Coronary artery (tissue), 2 donors: ENCODE measurements at regions not wholly inside any gene's neighbourhood (a gene's known extent, or its start where the extent isn't known, plus 50 kb on each side); places are given as distances from the start of the nearest gene placed in this dataset.

Source experiments
- DNase-seq: peaks from one replicate; pipeline ENCODE4 v3.0.0-alpha.2; 2017; ENCODE audit warnings: low spot score
- H3K27ac ChIP-seq, 2 donors: fragments of 200-600 bp; sonication (generic); one replicate each; pipeline ENCODE4 v1.5.1; 2016 to 2019
- H3K4me3 ChIP-seq: fragments of 200-600 bp; sonication (generic); 2 replicates; pipeline ENCODE4 v1.5.1; 2016; ENCODE audit warnings: mild to moderate bottlenecking, moderate library complexity
- TF ChIP-seq, protein P1 (sequence below): fragments of 200-600 bp; sonication (generic); IDR thresholded peaks from one replicate; pipeline ENCODE4 v1.5.1; 2019; ENCODE audit warnings: antibody characterized with exemption

DNA sequence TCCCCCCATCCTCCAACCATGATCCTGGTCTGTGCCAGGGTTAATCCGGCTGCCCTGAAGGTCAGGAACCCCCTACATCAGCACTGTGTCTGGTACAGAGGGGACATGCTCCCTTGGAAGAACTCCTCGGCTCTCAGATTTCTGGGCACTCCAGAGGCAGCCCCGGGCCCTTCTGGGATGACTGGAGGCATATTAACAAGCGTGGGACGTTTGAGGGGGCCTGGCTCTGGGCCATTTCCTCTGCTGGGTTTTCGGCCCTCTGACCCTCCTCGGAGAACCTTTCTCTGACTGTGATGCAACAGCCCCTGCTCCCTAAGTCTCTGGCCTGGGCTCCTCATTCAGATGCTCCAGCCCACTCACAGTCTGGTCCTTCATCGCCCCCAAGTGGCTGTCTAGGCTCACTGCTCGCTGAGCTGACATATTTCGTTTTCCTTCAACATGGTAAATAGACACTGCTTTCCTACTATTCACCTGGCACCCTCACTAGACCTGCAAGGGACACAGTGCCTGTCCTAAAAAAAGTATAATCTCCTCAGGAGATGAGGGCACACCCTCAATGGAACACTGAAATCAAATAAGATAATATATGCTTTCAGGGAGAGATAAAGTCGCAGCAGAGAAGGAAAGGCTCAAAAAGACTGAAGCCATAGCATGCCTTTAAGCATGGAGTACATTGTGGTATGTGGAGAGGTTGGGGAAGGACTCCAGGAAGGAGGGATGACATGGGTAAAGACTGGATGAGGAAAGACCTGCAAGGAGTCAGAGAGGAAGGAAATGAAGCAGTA, 404.7 kb upstream of the TRPC7 start:
- Histone ChIP-seq H3K27ac (no peak overlapping the region), H3K4me3 (no peak overlapping the region)
- TF ChIP-seq, protein P1, sequence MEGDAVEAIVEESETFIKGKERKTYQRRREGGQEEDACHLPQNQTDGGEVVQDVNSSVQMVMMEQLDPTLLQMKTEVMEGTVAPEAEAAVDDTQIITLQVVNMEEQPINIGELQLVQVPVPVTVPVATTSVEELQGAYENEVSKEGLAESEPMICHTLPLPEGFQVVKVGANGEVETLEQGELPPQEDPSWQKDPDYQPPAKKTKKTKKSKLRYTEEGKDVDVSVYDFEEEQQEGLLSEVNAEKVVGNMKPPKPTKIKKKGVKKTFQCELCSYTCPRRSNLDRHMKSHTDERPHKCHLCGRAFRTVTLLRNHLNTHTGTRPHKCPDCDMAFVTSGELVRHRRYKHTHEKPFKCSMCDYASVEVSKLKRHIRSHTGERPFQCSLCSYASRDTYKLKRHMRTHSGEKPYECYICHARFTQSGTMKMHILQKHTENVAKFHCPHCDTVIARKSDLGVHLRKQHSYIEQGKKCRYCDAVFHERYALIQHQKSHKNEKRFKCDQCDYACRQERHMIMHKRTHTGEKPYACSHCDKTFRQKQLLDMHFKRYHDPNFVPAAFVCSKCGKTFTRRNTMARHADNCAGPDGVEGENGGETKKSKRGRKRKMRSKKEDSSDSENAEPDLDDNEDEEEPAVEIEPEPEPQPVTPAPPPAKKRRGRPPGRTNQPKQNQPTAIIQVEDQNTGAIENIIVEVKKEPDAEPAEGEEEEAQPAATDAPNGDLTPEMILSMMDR: peak; percentile 30
- no peak for DNase-seq

DNA sequence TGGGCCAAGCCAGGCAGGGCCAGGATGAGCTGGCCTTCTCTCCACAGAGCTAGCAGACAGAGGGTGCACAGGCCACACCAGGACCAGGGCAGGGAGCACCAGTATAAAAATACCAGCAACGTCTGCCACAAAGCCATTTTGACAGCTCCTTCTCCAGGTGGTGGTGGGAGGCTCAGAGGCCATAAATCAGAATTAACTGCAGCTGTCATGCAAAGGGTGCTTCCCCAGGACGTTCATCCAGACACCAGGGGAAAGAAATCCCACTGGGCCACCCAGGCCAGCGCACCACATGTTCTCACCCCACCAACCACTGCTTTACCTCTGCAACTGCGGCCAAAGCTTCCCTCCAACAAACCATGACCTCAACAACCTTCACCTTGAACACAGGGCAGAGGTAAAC, 403.7 kb upstream of the TRPC7 start:
- H3K4me3 ChIP-seq: no peak overlapping the region
- TF ChIP-seq, protein P1: no peak
- no peak overlapping the region for H3K27ac ChIP-seq
- no peak for DNase-seq

DNA sequence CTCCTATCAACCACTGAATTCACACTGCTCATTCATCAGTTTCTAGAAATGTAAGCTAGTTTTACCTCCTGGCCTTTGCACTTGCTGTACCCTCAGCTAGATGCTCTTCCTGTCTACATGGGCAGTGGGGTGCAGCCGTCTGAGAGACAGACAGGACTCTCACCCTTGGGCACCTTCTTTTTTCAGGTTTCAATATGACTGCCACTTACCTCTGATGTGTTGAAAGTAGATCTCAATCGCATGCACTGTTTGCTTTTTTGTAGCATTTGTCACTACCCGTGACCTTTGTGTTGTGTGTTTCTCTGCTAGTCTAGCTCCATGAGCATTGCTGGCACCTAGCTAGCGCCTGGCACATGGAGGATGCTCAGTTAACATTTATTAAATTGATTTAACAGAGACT, 403.1 kb upstream of the TRPC7 start:
- TF ChIP-seq, protein P1: no peak
- no peak for DNase-seq
- Histone ChIP-seq H3K27ac (no peak overlapping the region), H3K4me3 (no peak overlapping the region)

DNA sequence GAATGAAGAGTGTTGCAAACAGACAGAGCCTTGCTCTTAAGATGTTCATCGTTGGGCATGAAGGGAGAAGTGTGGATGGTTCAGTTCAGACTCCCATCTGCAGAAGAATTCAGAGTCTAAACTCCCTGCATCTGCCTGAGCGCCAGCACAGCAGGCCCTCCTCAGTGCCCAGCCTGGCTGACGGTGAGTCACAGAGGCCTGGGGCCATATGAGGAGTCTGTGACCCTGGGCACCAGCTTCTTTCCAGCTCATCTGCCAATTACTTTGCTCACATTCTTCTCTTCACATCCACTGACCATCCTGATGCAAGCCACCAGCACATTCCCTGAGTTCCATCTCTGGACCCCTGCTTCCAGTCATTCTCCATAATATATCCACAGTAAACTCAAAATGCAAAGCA, 401.1 kb upstream of the TRPC7 start:
- H3K27ac ChIP-seq: no peak overlapping the region
- TF ChIP-seq, protein P1: no peak
- DNase-seq: no peak
- H3K4me3 ChIP-seq: no peak overlapping the region

DNA sequence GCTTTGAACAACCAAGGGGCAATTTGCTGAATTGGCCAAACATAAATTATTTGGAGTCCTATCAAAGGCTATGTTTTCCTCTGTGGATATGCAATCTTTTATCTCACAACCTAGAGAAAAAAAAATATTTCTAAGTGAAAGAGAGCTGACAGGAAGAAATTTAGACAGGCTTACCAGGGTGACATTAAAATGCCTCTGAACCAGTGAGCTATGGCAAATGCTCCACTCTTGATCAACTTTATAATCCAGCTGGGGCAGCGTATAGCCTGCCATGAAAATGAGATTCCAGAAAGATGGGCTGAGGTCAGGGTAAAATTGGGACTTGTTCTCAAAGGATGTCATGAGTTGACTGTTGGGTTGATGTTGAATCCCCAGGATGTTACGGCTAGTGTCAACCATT, 399.3 kb upstream of the TRPC7 start:
- no peak for DNase-seq

DNA sequence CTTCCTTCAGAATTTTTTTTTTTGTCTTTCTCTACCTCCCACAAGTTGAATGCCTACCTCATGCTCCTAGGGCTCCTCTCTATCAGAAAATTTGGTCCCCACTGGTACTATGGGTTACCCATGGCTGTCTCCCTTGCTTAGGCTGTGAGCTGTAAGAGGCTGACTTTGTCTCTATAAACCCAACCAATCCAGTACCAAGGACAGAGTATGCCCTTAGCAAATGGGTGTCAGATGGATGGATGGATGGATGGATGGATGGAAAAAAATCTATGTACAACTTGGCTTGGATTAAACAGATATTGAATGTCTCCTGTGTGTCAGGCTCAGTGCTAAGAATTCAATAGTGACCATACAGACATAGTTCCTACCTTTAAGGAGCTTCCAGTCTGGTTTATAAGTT, 398.2 kb upstream of the TRPC7 start:
- TF ChIP-seq, protein P1: no peak
- DNase-seq: no peak
- Histone ChIP-seq H3K4me3 (no peak overlapping the region), H3K27ac (no peak overlapping the region)

More for the DNA sequence above, 399.3 kb upstream of the TRPC7 start:
- Histone ChIP-seq H3K4me3 (no peak overlapping the region), H3K27ac (no peak overlapping the region)
- TF ChIP-seq, protein P1: no peak

DNA sequence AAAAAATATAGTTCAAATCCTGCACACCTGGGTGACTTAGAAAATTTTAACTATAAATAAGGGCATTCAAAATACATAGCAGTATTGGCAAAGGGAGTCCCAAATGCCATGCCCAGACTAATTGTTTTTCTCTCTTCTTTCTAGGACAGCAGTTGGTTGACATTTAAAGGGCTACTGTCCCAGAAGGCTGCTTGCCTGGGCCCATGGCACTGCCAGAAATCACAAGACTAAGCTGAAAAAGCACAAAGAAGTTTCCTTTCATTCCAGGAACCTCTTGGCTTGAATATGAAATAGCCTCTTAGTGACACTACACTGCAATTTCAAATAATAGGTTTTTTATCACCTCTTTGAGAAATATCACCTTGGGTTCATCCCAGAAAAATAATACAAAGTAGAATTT, 388.9 kb upstream of the TRPC7 start:
- no peak overlapping the region for H3K4me3 ChIP-seq
- TF ChIP-seq, protein P1: no peak
- no peak for DNase-seq
- no peak overlapping the region for H3K27ac ChIP-seq
